SK-MEL-5 (cell line): ENCODE measurements at regions not wholly inside any gene's neighbourhood (a gene's known extent, or its start where the extent isn't known, plus 50 kb on each side); places are given as distances from the start of the nearest gene placed in this dataset.

Experiments used
- DNase-seq: peaks from one replicate; pipeline ENCODE4 v3.0.0-alpha.2; 2016; ENCODE audit warnings: low read depth, low spot score
- in situ Hi-C: cut with HindIII; loops from 2 replicates; pipeline ENCODE4 v1.10.0; 2016; ENCODE audit warnings: low sequenced_read_pairs, high pct_unique_total_duplicates, low pct_unique_long_range_greater_than_20kb

- DNase-seq = no peak
- in situ Hi-C loops = no loop called here
Measured at GRCh38 chr9:90052366-90052765, 447.6 kb downstream of the GADD45G start.

DNA sequence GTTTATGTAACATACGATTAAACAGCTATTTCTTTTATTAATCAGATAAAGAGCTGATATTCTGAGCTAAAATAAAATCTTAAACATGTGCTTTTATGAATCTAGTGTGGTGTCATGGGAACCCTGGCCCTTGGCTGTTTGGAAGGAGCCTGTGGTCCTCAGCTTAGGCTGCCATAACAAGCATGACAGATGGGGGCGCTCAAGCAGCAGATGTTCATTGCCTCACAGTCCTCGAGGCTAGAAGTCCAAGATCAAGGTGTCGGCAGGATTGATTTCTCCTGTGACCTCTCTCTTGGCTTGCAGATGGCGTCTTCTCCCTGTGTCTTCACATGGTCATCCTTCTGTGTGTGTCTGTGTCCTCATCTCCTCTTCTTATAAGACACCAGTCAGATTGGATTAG is 448.2 kb downstream of the GADD45G start:
- in situ Hi-C loops = no loop called here
- peak; percentile 22 for DNase-seq

DNA sequence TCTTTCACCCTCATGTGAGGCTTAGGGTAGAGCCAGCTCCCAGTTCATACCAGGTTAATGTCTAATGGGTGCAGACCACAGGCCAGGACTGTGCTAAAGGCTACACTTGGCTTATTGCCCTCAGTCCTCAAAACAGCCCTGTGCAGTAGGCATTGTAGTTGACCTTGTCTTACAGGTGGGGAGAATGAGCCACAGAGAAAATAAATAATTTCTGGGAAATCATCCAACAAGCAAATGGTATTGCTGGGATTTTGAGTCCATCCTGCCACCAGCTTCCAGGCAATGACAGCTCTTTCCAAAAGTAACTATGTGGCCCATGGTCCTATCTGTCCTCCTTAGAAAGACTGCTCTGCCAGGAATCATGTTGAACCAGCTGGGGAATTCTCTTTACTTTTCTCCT is 450.0 kb downstream of the GADD45G start:
- no peak for DNase-seq
- in situ Hi-C loops = no loop called here

DNA sequence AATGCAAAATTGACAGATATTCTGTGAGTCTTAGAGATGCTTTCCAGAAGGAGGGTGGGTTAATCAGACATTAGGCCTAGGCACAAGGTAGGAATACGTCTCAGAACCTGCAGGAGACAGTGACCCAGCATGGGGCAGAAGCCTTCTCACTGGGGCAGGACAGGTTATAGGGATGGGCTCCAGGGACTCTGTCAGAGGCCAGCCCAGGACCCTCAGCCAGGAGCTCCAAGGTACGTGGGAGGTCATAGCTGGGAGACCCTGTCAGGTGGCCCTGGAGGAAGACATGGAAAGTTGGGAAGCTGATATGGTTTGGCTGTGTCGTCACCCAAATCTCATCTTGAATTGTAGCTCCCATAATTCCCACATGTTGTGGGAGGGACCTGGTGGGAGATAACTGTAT is 450.4 kb downstream of the GADD45G start:
- DNase-seq = no peak
- in situ Hi-C loops = no loop called here

- in situ Hi-C loops = no loop called here
- DNase-seq = no peak
Measured at GRCh38 chr9:90057361-90057760, 452.5 kb downstream of the GADD45G start.

DNA sequence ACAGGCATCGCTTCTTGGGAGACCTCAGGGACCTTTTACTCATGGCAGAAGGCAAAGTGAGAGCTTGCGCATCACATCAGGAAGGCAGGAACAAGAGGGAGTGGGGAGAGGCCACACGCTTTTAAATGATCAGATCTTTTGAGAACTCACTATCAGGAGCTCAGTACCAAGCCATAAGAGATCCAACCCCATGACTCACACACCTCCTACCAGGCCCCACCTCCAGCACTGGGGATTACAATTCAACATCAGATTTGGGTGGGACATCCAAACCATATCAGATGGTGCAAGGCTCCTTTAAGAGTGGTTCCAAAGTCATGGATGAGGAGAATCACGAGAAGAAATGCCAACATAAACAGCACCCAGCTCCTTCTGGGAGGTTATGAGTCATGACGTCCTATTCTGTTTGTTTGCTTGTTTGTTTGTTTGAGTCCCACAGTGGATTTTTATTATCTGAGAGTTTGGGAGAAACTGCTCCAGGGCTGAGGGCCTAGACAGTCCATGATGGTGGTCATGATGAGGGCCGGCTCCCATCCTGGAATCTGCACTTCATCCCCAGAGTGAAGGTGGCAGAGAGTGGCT is 453.5 kb downstream of the GADD45G start:
- DNase-seq = no peak
- in situ Hi-C loops = no loop called here

GRCh38 chr9:90059436-90059835 is 454.6 kb downstream of the GADD45G start:
- DNase-seq = no peak

GRCh38 chr9:90060256-90060655 is 455.4 kb downstream of the GADD45G start:
- in situ Hi-C loops = no loop called here
- no peak for DNase-seq

More at GRCh38 chr9:90059436-90059835, 454.6 kb downstream of the GADD45G start:
- in situ Hi-C loops = no loop called here

DNA sequence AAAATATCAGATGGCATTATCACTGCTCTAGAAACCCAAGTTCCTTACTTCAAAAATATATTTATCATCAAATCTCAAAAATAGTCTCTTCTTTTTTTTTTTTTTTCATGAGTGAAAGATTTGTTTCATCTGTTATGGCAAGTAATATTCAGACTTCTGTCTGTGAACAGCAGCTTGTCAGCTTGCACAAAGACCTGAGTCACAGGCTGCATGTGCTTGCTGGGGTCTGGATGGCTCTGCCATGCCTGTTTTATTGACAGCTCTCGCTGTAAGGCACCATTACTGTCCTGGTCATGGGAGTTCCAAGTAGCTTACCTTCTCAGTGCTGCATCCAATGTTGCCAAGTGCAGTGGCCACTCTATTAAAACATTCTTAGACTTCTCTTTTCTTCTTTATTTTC is 456.4 kb downstream of the GADD45G start:
- in situ Hi-C loops = no loop called here
- no peak for DNase-seq

DNA sequence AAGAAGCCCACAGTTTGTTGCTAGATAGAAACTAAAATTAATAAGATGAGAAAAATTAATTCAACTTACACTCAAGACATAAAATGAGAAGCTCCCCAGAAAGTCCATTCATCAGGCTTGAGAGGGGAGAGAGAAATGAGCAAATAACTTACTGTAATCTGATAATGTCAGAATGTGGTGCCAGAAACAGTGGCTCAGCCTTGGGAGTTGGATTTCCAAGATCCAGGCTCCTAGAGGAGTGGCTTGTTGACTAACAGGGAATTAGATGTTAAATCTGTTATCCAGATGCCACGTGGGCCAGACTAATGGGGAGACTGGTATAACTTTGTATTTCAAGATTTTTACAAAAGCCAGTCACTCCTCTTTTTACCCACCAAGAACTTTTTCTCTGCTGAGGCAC is 458.2 kb downstream of the GADD45G start:
- in situ Hi-C loops = no loop called here

GRCh38 chr9:90064248-90064647 is 459.4 kb downstream of the GADD45G start:
- in situ Hi-C loops = no loop called here

More for the DNA sequence above, 458.2 kb downstream of the GADD45G start:
- no peak for DNase-seq

GRCh38 chr9:90064971-90065370 is 460.2 kb downstream of the GADD45G start:
- DNase-seq = no peak
- in situ Hi-C loops = no loop called here

More at GRCh38 chr9:90064248-90064647, 459.4 kb downstream of the GADD45G start:
- DNase-seq = no peak

DNA sequence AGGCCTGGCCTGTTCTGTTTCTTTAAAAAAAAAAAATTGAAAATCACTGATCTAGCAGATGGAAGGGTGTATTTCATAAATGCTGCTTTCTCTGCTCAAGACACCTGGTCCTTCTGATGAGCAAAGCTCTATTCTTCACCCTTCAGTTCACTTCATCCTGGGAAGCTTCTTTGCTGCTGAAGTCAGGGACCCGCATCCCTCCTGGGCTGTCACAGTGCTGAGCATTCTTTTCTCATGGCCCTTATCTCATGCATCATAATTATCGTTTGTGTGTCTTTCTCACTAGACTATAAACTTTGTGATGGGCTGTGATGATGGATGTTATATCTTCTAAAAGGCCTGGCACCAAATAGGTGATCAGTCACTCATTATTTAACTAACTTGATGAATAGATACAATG is 461.0 kb downstream of the GADD45G start:
- in situ Hi-C loops = no loop called here
- no peak for DNase-seq

GRCh38 chr9:90069085-90069484 is 464.3 kb downstream of the GADD45G start:
- no peak for DNase-seq
- in situ Hi-C loops = no loop called here

- in situ Hi-C loops = no loop called here
- DNase-seq = no peak
Measured at GRCh38 chr9:90070056-90070455, 465.2 kb downstream of the GADD45G start.

DNA sequence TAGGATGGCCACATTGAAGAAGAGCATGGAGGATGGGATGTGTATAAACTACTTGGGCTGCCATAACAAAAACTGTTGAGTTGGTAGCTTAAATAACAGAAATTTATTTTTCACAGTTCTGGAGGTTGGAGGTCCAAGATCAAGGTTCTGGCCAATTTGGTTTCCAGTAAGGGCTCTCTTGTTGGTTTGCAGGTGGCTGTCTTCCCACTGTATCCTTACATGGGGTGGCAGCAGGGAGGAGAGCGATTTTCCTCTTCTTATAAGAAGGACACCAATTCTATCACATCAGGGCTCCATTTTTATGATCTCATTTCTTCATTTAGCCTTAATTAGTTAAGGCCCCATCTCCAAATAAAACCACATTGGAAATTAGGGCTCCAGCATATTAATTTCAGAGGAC is 465.7 kb downstream of the GADD45G start:
- in situ Hi-C loops = no loop called here
- no peak for DNase-seq

- no peak for DNase-seq
Measured at GRCh38 chr9:90070931-90071660, 466.3 kb downstream of the GADD45G start.

GRCh38 chr9:90073186-90073945 is 468.6 kb downstream of the GADD45G start:
- in situ Hi-C loops = no loop called here
- no peak for DNase-seq

More at GRCh38 chr9:90070931-90071660, 466.3 kb downstream of the GADD45G start:
- in situ Hi-C loops = no loop called here
